IMR-90 (cell line): ENCODE measurements at regions not wholly inside any gene's neighbourhood (a gene's known extent, or its start where the extent isn't known, plus 50 kb on each side); places are given as distances from the start of the nearest gene placed in this dataset.

ENCODE experiments used
- ATAC-seq: fragments of 200-7000 bp; cut with Tn5 transposase; 2 replicates; pipeline ENCODE4 v1.9.1; 2020; ENCODE audit warnings: low read depth, mild to moderate bottlenecking, moderate library complexity
- BruUV-seq: library from RNA; stranded (reverse); fragments of 400-500 nt; replicated peaks from 2 replicates; lab custom pipeline; 2021; lab: Mats Ljungman, UMichigan
- CTCF ChIA-PET: fragments of 300-600 bp; formaldehyde crosslinking; extraction: SDS; loops from one replicate; lab custom pipeline; 2021; ENCODE audit warnings: antibody characterized with exemption; lab: Yijun Ruan, JAX
- POLR2A ChIA-PET: fragments of 300-600 bp; sonication (Branson Sonifier 250); formaldehyde crosslinking; loops from one replicate; lab custom pipeline; 2022; ENCODE audit warnings: antibody characterized with exemption; ENCODE audit not compliant: unreplicated experiment; lab: Charles Lee
- DNase-seq: peaks from one replicate; pipeline ENCODE4 v3.0.0; 2013
- H2AFZ ChIP-seq: replicated peaks from 2 replicates; pipeline ENCODE3; 2013; ENCODE audit warnings: low read length, mild to moderate bottlenecking; ENCODE audit not compliant: poor library complexity
- H2AK5ac ChIP-seq: 2 replicates; pipeline ENCODE4 v1.6.1; 2013; ENCODE audit warnings: low read depth, low read length, inconsistent platforms
- H2AK9ac ChIP-seq: replicated peaks from 2 replicates; pipeline ENCODE3; 2013; ENCODE audit warnings: mild to moderate bottlenecking, low read depth, low read length, moderate library complexity; ENCODE audit not compliant: poor library complexity
- H2BK120ac ChIP-seq: 2 replicates; pipeline ENCODE4 v1.6.1; 2013; ENCODE audit warnings: low read depth, low read length, inconsistent platforms
- H2BK15ac ChIP-seq: 3 replicates; pipeline ENCODE4 v1.6.1; 2013; ENCODE audit warnings: low read depth, low read length, inconsistent platforms
- H2BK20ac ChIP-seq: 2 replicates; pipeline ENCODE4 v1.6.1; 2013; ENCODE audit warnings: low read depth, mild to moderate bottlenecking, inconsistent platforms, low read length, moderate library complexity
- H2BK5ac ChIP-seq: 2 replicates; pipeline ENCODE4 v1.6.1; 2013; ENCODE audit warnings: mild to moderate bottlenecking, low read depth, low read length, inconsistent platforms; ENCODE audit not compliant: poor library complexity, severe bottlenecking
- H3K14ac ChIP-seq: replicated peaks from 2 replicates; pipeline ENCODE4 v1.6.1; 2013; ENCODE audit warnings: low read depth, low read length, inconsistent platforms
- H3K18ac ChIP-seq: 2 replicates; pipeline ENCODE4 v1.6.1; 2013; ENCODE audit warnings: low read depth, low read length, control low read depth
- H3K23ac ChIP-seq: 2 replicates; pipeline ENCODE4 v1.6.1; 2013; ENCODE audit warnings: low read depth, low read length, inconsistent platforms
- H3K27ac ChIP-seq: 2 replicates; pipeline ENCODE4 v1.5.1; 2013; ENCODE audit warnings: mild to moderate bottlenecking, control low read depth, low read length; ENCODE audit not compliant: insufficient read depth
- H3K27me3 ChIP-seq: 2 replicates; pipeline ENCODE4 v1.6.1; 2013; ENCODE audit warnings: low read length; ENCODE audit not compliant: control insufficient read depth, insufficient read depth
- H3K36me3 ChIP-seq: 2 replicates; pipeline ENCODE4 v1.6.1; 2013; ENCODE audit warnings: low read length, mixed read lengths; ENCODE audit not compliant: control insufficient read depth, insufficient read depth
- H3K4ac ChIP-seq: 2 replicates; pipeline ENCODE4 v1.6.1; 2013; ENCODE audit warnings: low read depth, low read length, inconsistent platforms
- H3K4me1 ChIP-seq: 2 replicates; pipeline ENCODE4 v1.6.1; 2013; ENCODE audit warnings: low read length, mixed read lengths; ENCODE audit not compliant: control insufficient read depth, insufficient read depth
- H3K4me2 ChIP-seq: 2 replicates; pipeline ENCODE4 v1.6.1; 2013; ENCODE audit warnings: low read depth, mild to moderate bottlenecking, control low read depth, low read length, moderate library complexity
- H3K4me3 ChIP-seq: 2 replicates; pipeline ENCODE4 v1.5.1; 2013; ENCODE audit warnings: low read depth, mild to moderate bottlenecking, control low read depth, low read length, moderate library complexity; ENCODE audit not compliant: insufficient read depth
- H3K56ac ChIP-seq: 2 replicates; pipeline ENCODE4 v1.6.1; 2013; ENCODE audit warnings: low read length, inconsistent platforms; ENCODE audit not compliant: insufficient read depth; ENCODE audit errors: extremely low read depth
- H3K79me1 ChIP-seq, 2 experiments: 2 replicates each; pipeline ENCODE4 v1.6.1; 2013; ENCODE audit warnings: low read length in 2 of 2, inconsistent platforms in 1 of 2, low read depth in 1 of 2
- H3K9ac ChIP-seq: 2 replicates; pipeline ENCODE4 v1.6.1; 2013; ENCODE audit warnings: low read depth, low read length, control low read depth
- H3K9me1 ChIP-seq: 2 replicates; pipeline ENCODE4 v1.6.1; 2013; ENCODE audit warnings: low read length, inconsistent platforms; ENCODE audit not compliant: insufficient read depth
- H3K9me3 ChIP-seq: 2 replicates; pipeline ENCODE4 v1.6.1; 2013; ENCODE audit warnings: low read length; ENCODE audit not compliant: control insufficient read depth, insufficient read depth
- H4K20me1 ChIP-seq: 2 replicates; pipeline ENCODE4 v1.6.1; 2013; ENCODE audit warnings: low read length, inconsistent platforms; ENCODE audit not compliant: insufficient read depth
- H4K5ac ChIP-seq: 2 replicates; pipeline ENCODE4 v1.6.1; 2013; ENCODE audit warnings: mild to moderate bottlenecking, low read depth, low read length, control low read depth
- H4K8ac ChIP-seq, 2 experiments: 2 replicates each; pipeline ENCODE4 v1.6.1; 2013; ENCODE audit warnings: low read depth in 2 of 2, low read length in 2 of 2, control low read depth in 1 of 2, inconsistent platforms in 1 of 2
- H4K91ac ChIP-seq: 2 replicates; pipeline ENCODE4 v1.6.1; 2013; ENCODE audit warnings: low read depth, low read length, inconsistent platforms; ENCODE audit not compliant: insufficient read depth
- BHLHE40 ChIP-seq: fragments of 150-350 bp; IDR thresholded peaks from 2 replicates; pipeline ENCODE4 v1.6.1; 2016; ENCODE audit warnings: mild to moderate bottlenecking, low read depth, low read length
- CEBPB ChIP-seq: IDR thresholded peaks from 2 replicates; pipeline ENCODE4 v1.6.1; 2012; ENCODE audit warnings: low read depth, low read length, improper control_type of control experiment
- CHD1 ChIP-seq: IDR thresholded peaks from 2 replicates; pipeline ENCODE4 v1.6.1; 2012; ENCODE audit warnings: low read depth, low read length, improper control_type of control experiment
- FOS ChIP-seq: fragments of 150-350 bp; IDR thresholded peaks from 2 replicates; pipeline ENCODE4 v1.6.1; 2016; ENCODE audit warnings: low read depth, low read length
- MAFK ChIP-seq: IDR thresholded peaks from 2 replicates; pipeline ENCODE4 v1.6.1; 2012; ENCODE audit warnings: low read depth, low read length, improper control_type of control experiment
- MAZ ChIP-seq: IDR thresholded peaks from 2 replicates; pipeline ENCODE4 v1.6.1; 2012; ENCODE audit warnings: low read depth, mild to moderate bottlenecking, low read length, improper control_type of control experiment, moderate library complexity, borderline replicate concordance
- MXI1 ChIP-seq: IDR thresholded peaks from 2 replicates; pipeline ENCODE4 v1.6.1; 2012; ENCODE audit warnings: low read depth, mild to moderate bottlenecking, low read length, moderate library complexity, borderline replicate concordance
- NFE2L2 ChIP-seq: fragments of 150-350 bp; IDR thresholded peaks from 2 replicates; pipeline ENCODE4 v1.6.1; 2016; ENCODE audit warnings: low read depth, mild to moderate bottlenecking, low read length
- POLR2A ChIP-seq: IDR thresholded peaks from 2 replicates; pipeline ENCODE4 v1.6.1; 2012; ENCODE audit warnings: mild to moderate bottlenecking, low read depth, low read length
- RAD21 ChIP-seq: IDR thresholded peaks from 2 replicates; pipeline ENCODE4 v1.6.1; 2012; ENCODE audit warnings: low read length, improper control_type of control experiment
- RCOR1 ChIP-seq: IDR thresholded peaks from 2 replicates; pipeline ENCODE4 v1.6.1; 2012; ENCODE audit warnings: mild to moderate bottlenecking, low read length, improper control_type of control experiment; ENCODE audit not compliant: insufficient replicate concordance
- RFX5 ChIP-seq: IDR thresholded peaks from 2 replicates; pipeline ENCODE4 v1.8.0; 2012; ENCODE audit warnings: low read depth, mild to moderate bottlenecking, low read length, moderate library complexity
- SMC3 ChIP-seq: fragments of 150-350 bp; IDR thresholded peaks from 2 replicates; pipeline ENCODE4 v1.6.1; 2016; ENCODE audit warnings: low read depth, mild to moderate bottlenecking, antibody characterized with exemption, low read length, moderate library complexity
- WGBS, 2 experiments: methylation state at CpG; one replicate each; pipeline versions ENCODE4 v1.1.5 to v1.1.7; 2013; ENCODE audit warnings: missing lambda C conversion rate in 2 of 2; ENCODE audit not compliant: insufficient read length in 1 of 2; ENCODE audit errors: extremely low coverage in 2 of 2; 5-methylcytosine and 5-hydroxymethylcytosine counted together
- dilution Hi-C: fragments of 300-500 bp; cut with HindIII; formaldehyde crosslinking; loops from one replicate; pipeline ENCODE4 v1.14.3; 2018; ENCODE audit warnings: low sequenced_read_pairs; ENCODE audit not compliant: unreplicated experiment
- in situ Hi-C: fragments of 300-500 bp; cut with MboI; formaldehyde crosslinking; loops from 3 replicates; pipeline ENCODE4 v1.14.3; 2019; ENCODE audit warnings: low sequenced_read_pairs, inconsistent platforms, mixed read lengths
- intact Hi-C: fragments of 100-400 bp; cut with micrococcal nuclease; formaldehyde crosslinking; loops from 2 replicates; pipeline ENCODE4 v1.10.0; 2022
- TF ChIP-seq, protein P1 (sequence below): fragments of 150-350 bp; IDR thresholded peaks from 2 replicates; pipeline ENCODE4 v1.6.1; 2017; ENCODE audit warnings: mild to moderate bottlenecking, antibody characterized with exemption, low read length, low read depth
- TF ChIP-seq, protein P2 (sequence below): fragments of 150-350 bp; IDR thresholded peaks from 2 replicates; pipeline ENCODE4 v1.6.1; 2016; ENCODE audit warnings: low read depth, mild to moderate bottlenecking, low read length, moderate library complexity, borderline replicate concordance
- TF ChIP-seq, protein P3 (sequence below): conservative IDR thresholded peaks from 2 replicates; pipeline ENCODE4 v1.5.1; 2012; ENCODE audit warnings: mild to moderate bottlenecking, low read depth, low read length, improper control_type of control experiment

DNA sequence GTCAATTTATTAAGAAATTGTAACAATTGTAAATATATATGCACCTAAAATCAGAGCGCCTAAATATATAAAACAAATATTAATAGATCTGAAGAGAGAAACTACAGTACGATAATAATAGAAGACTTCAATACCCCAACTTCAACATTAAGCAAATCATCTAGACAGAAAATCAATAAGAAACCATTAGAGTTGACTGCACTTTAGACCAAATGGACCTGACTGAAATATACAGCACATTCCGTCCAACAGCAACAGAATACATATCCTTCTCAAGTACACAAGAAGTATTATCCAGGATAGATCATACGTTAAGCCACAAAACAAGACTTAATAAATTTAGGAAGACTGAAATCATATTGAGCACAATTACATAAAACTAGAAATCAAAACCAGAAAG lies 208.7 kb downstream of the MED10 start:
- H2AK9ac ChIP-seq = no peak overlapping the region
- H3K23ac ChIP-seq = no peak overlapping the region
- H3K18ac ChIP-seq = no peak overlapping the region
- H3K27me3 ChIP-seq = no peaks in the 10 kb centered on the region
- no peaks in the 10 kb centered on the region for H4K20me1 ChIP-seq
- TF ChIP-seq FOS (no peak), BHLHE40 (no peak), MAZ (no peak), CHD1 (no peak), RFX5 (no peak), NFE2L2 (no peak), CEBPB (no peak), RCOR1 (no peak), SMC3 (no peak), MAFK (no peak), POLR2A (no peak), RAD21 (no peak), MXI1 (no peak)
- TF ChIP-seq, protein P1, sequence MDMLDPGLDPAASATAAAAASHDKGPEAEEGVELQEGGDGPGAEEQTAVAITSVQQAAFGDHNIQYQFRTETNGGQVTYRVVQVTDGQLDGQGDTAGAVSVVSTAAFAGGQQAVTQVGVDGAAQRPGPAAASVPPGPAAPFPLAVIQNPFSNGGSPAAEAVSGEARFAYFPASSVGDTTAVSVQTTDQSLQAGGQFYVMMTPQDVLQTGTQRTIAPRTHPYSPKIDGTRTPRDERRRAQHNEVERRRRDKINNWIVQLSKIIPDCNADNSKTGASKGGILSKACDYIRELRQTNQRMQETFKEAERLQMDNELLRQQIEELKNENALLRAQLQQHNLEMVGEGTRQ = no peak
- TF ChIP-seq, protein P2, sequence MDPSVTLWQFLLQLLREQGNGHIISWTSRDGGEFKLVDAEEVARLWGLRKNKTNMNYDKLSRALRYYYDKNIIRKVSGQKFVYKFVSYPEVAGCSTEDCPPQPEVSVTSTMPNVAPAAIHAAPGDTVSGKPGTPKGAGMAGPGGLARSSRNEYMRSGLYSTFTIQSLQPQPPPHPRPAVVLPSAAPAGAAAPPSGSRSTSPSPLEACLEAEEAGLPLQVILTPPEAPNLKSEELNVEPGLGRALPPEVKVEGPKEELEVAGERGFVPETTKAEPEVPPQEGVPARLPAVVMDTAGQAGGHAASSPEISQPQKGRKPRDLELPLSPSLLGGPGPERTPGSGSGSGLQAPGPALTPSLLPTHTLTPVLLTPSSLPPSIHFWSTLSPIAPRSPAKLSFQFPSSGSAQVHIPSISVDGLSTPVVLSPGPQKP = no peak
- TF ChIP-seq, protein P3, sequence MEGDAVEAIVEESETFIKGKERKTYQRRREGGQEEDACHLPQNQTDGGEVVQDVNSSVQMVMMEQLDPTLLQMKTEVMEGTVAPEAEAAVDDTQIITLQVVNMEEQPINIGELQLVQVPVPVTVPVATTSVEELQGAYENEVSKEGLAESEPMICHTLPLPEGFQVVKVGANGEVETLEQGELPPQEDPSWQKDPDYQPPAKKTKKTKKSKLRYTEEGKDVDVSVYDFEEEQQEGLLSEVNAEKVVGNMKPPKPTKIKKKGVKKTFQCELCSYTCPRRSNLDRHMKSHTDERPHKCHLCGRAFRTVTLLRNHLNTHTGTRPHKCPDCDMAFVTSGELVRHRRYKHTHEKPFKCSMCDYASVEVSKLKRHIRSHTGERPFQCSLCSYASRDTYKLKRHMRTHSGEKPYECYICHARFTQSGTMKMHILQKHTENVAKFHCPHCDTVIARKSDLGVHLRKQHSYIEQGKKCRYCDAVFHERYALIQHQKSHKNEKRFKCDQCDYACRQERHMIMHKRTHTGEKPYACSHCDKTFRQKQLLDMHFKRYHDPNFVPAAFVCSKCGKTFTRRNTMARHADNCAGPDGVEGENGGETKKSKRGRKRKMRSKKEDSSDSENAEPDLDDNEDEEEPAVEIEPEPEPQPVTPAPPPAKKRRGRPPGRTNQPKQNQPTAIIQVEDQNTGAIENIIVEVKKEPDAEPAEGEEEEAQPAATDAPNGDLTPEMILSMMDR = no peak
- no peaks in the 10 kb centered on the region for H3K9me1 ChIP-seq
- ChIA-PET CTCF (no interaction called here), POLR2A (no interaction called here)
- no peaks in the 10 kb centered on the region; the same call in 1 of the 2 replicates for H3K9me3 ChIP-seq
- WGBS, 2 experiments = no CpG with 5 or more reads among the region's 4 CpGs
- no peak overlapping the region for H3K56ac ChIP-seq
- no peak for ATAC-seq
- no peaks in the 10 kb centered on the region for H3K36me3 ChIP-seq
- no peak overlapping the region for H2AK5ac ChIP-seq
- H3K4me3 ChIP-seq = no peak overlapping the region
- H3K14ac ChIP-seq = no peak overlapping the region
- no peak overlapping the region for H4K91ac ChIP-seq
- no peak overlapping the region for H3K4me2 ChIP-seq
- no peak overlapping the region for H3K4ac ChIP-seq
- H4K5ac ChIP-seq = no peak overlapping the region
- BruUV-seq = no TSS peak
- no peaks in the 10 kb centered on the region for H3K4me1 ChIP-seq
- dilution Hi-C loops (no loop called here), in situ Hi-C loops (no loop called here), intact Hi-C loops (no loop called here)
- no peak overlapping the region for H2BK120ac ChIP-seq
- no peak overlapping the region for H2BK5ac ChIP-seq
- no peak overlapping the region for H3K27ac ChIP-seq
- no peak overlapping the region for H3K9ac ChIP-seq
- H2BK15ac ChIP-seq = no peak overlapping the region
- no peaks in the 10 kb centered on the region for H3K79me1 ChIP-seq
- H2BK20ac ChIP-seq = no peak overlapping the region
- no peak overlapping the region for H2AFZ ChIP-seq
- no peak overlapping the region for H4K8ac ChIP-seq
- DNase-seq = no peak
